NT2/D1 (cell line): ENCODE measurements at regions not wholly inside any gene's neighbourhood (a gene's known extent, or its start where the extent isn't known, plus 50 kb on each side); places are given as distances from the start of the nearest gene placed in this dataset.

ENCODE experiments used
- SUZ12 ChIP-seq: IDR thresholded peaks from 2 replicates; pipeline ENCODE4 v1.6.1; 2011; ENCODE audit not compliant: insufficient read length, insufficient read depth; ENCODE audit errors: extremely low read depth
- YY1 ChIP-seq: IDR thresholded peaks from 2 replicates; pipeline ENCODE4 v1.6.1; 2011; ENCODE audit not compliant: insufficient read length, insufficient read depth
- ZNF274 ChIP-seq: IDR thresholded peaks from 2 replicates; pipeline ENCODE4 v1.6.1; 2011; ENCODE audit warnings: mild to moderate bottlenecking, low read depth, low read length

- TF ChIP-seq YY1 (no peak), ZNF274 (no peak), SUZ12 (no peak)
Observed at GRCh38 chr7:50229964-50230363, 74.6 kb upstream of the IKZF1 start.
